Right cardiac atrium (tissue), 5 donors: ENCODE measurements at regions not wholly inside any gene's neighbourhood (a gene's known extent, or its start where the extent isn't known, plus 50 kb on each side); places are given as distances from the start of the nearest gene placed in this dataset.

Experiments used
- ATAC-seq, 2 donors: fragments of 200-7000 bp; cut with Tn5 transposase; one replicate each; pipeline versions ENCODE4 v1.8.0 to v1.9.1; 2020; ENCODE audit warnings: moderate library complexity in 2 of 2, mild to moderate bottlenecking in 1 of 2
- DNase-seq, 3 donors: peaks; one replicate each; pipeline ENCODE4 v3.0.0-alpha.2; 2020
- H3K27ac ChIP-seq: one replicate; pipeline ENCODE4 v1.5.1; 2013; ENCODE audit warnings: mild to moderate bottlenecking, low read length, control low read depth, moderate library complexity
- H3K27me3 ChIP-seq: one replicate; pipeline ENCODE4 v1.6.1; 2013; ENCODE audit not compliant: control insufficient read depth, insufficient read depth
- H3K4me1 ChIP-seq: one replicate; pipeline ENCODE4 v1.6.1; 2013; ENCODE audit warnings: low read length; ENCODE audit not compliant: control insufficient read depth, insufficient read depth
- H3K4me3 ChIP-seq: one replicate; pipeline ENCODE4 v1.5.1; 2013; ENCODE audit warnings: low read length, control low read depth
- H3K9me3 ChIP-seq: one replicate; pipeline ENCODE4 v1.6.1; 2013; ENCODE audit warnings: low read length; ENCODE audit not compliant: control insufficient read depth
- WGBS: extraction: QIAGEN DNeasy Blood & Tissue Kit; methylation state at CpG from one replicate; pipeline ENCODE4 v1.1.7; 2013; 5-methylcytosine and 5-hydroxymethylcytosine counted together
- intact Hi-C, 4 donors: fragments of 100-400 bp; cut with DNase I; formaldehyde crosslinking; loops; one replicate each; pipeline versions ENCODE4 v1.11.0 to v1.14.0; 2022 to 2023
- donor health status: healthy with polysubstance abuse.
- donor health status: DM: no; HTN: yes; CAD: no.
- donor health status: DM: no; HTN: no; CAD: no.
- donor health status: DM: no; HTN: yes; CAD: no; lungs with severe emphysema.
- donor health status: DM: yes; HTN: yes; CAD: no.

- ATAC-seq (no peak), DNase-seq (no peak)
- 61% methylated on average over 1 of the region's 1 CpG for WGBS
- Histone ChIP-seq H3K4me1 (no peaks in the 10 kb centered on the region), H3K4me3 (no peak overlapping the region), H3K9me3 (no peaks in the 10 kb centered on the region), H3K27me3 (no peaks in the 10 kb centered on the region), H3K27ac (no peak overlapping the region)
- intact Hi-C loops, result no loop called here
Observed at GRCh38 chr5:15383469-15383868, 116.5 kb upstream of the FBXL7 start.

- Histone ChIP-seq H3K4me3 (no peak overlapping the region), H3K27ac (no peak overlapping the region), H3K9me3 (no peaks in the 10 kb centered on the region), H3K4me1 (no peaks in the 10 kb centered on the region), H3K27me3 (no peaks in the 10 kb centered on the region)
- 95% methylated on average over 3 of the region's 3 CpGs for WGBS
- ATAC-seq (no peak), DNase-seq (no peak)
- intact Hi-C loops, result no loop called here
Observed at GRCh38 chr5:15383021-15383420, 117.0 kb upstream of the FBXL7 start.

GRCh38 chr5:15377573-15378340 is 122.2 kb upstream of the FBXL7 start:
- H3K27ac ChIP-seq, result no peak overlapping the region
- H3K4me3 ChIP-seq, result no peak overlapping the region
- WGBS, result 95% methylated on average over 2 of the region's 2 CpGs
- intact Hi-C loops, result no loop called here
- H3K27me3 ChIP-seq, result no peaks in the 10 kb centered on the region
- peaks cover 2% of the 10 kb centered on the region for H3K4me1 ChIP-seq
- no peak for ATAC-seq
- peaks cover 3% of the 10 kb centered on the region for H3K9me3 ChIP-seq
- DNase-seq, result no peak

- ATAC-seq (peak in 1 of 2 donors; percentile 59), DNase-seq (no peak)
- Histone ChIP-seq H3K27ac (no peak overlapping the region), H3K27me3 (no peaks in the 10 kb centered on the region), H3K4me3 (no peak overlapping the region), H3K9me3 (peaks cover 3% of the 10 kb centered on the region), H3K4me1 (peaks cover 2% of the 10 kb centered on the region)
- WGBS, result 80% methylated on average over 2 of the region's 2 CpGs
- intact Hi-C loops, result no loop called here
Observed at GRCh38 chr5:15376803-15377202, 123.2 kb upstream of the FBXL7 start.

GRCh38 chr5:15376088-15376487 is 123.9 kb upstream of the FBXL7 start:
- Histone ChIP-seq H3K4me1 (peaks cover 2% of the 10 kb centered on the region), H3K4me3 (no peak overlapping the region), H3K27ac (no peak overlapping the region), H3K9me3 (peaks cover 3% of the 10 kb centered on the region), H3K27me3 (no peaks in the 10 kb centered on the region)
- ATAC-seq (peak; percentile 22 to 32), DNase-seq (no peak)
- 51% methylated on average over 1 of the region's 1 CpG for WGBS
- intact Hi-C loops, result no loop called here

GRCh38 chr5:15375559-15375958 is 124.4 kb upstream of the FBXL7 start:
- Histone ChIP-seq H3K27ac (no peak overlapping the region), H3K27me3 (no peaks in the 10 kb centered on the region), H3K9me3 (peaks cover 3% of the 10 kb centered on the region), H3K4me1 (peaks cover 2% of the 10 kb centered on the region), H3K4me3 (no peak overlapping the region)
- WGBS, result 94% methylated on average over 1 of the region's 1 CpG
- ATAC-seq (no peak), DNase-seq (no peak)
- intact Hi-C loops, result no loop called here

- H3K27ac ChIP-seq, result no peak overlapping the region
- H3K4me3 ChIP-seq, result no peak overlapping the region
- no peaks in the 10 kb centered on the region for H3K27me3 ChIP-seq
- intact Hi-C loops, result no loop called here
- DNase-seq (no peak), ATAC-seq (no peak)
- H3K9me3 ChIP-seq, result peaks cover 3% of the 10 kb centered on the region
- peaks cover 2% of the 10 kb centered on the region for H3K4me1 ChIP-seq
Observed at GRCh38 chr5:15374886-15375285, 125.1 kb upstream of the FBXL7 start.

GRCh38 chr5:15373151-15373550 is 126.8 kb upstream of the FBXL7 start:
- Histone ChIP-seq H3K9me3 (peaks cover 3% of the 10 kb centered on the region), H3K27ac (no peak overlapping the region), H3K4me3 (no peak overlapping the region), H3K4me1 (peaks cover 2% of the 10 kb centered on the region), H3K27me3 (no peaks in the 10 kb centered on the region)
- ATAC-seq (no peak), DNase-seq (no peak)
- intact Hi-C loops, result no loop called here

GRCh38 chr5:15371184-15371583 is 128.8 kb upstream of the FBXL7 start:
- ATAC-seq (no peak), DNase-seq (no peak)
- Histone ChIP-seq H3K27me3 (no peaks in the 10 kb centered on the region), H3K27ac (no peak overlapping the region), H3K9me3 (peaks cover 3% of the 10 kb centered on the region), H3K4me3 (no peak overlapping the region), H3K4me1 (peaks cover 11% of the 10 kb centered on the region)
- 64% methylated on average over 3 of the region's 3 CpGs for WGBS
- intact Hi-C loops, result no loop called here

GRCh38 chr5:15368835-15369234 is 131.1 kb upstream of the FBXL7 start:
- Histone ChIP-seq H3K27me3 (no peaks in the 10 kb centered on the region), H3K4me3 (no peak overlapping the region), H3K27ac (no peak overlapping the region), H3K4me1 (peaks cover 9% of the 10 kb centered on the region), H3K9me3 (no peaks in the 10 kb centered on the region)
- ATAC-seq (no peak), DNase-seq (no peak)
- WGBS, result 89% methylated on average over 2 of the region's 2 CpGs
- intact Hi-C loops, result no loop called here

- intact Hi-C loops, result no loop called here
- DNase-seq (no peak), ATAC-seq (peak in 1 of 2 donors; percentile 29)
- H3K4me1 ChIP-seq, result peaks cover 9% of the 10 kb centered on the region
- H3K27me3 ChIP-seq, result no peaks in the 10 kb centered on the region
- peak overlapping the region; percentile 30 for H3K27ac ChIP-seq
- no peaks in the 10 kb centered on the region for H3K9me3 ChIP-seq
- no peak overlapping the region for H3K4me3 ChIP-seq
- 89% methylated on average over 3 of the region's 3 CpGs for WGBS
Observed at GRCh38 chr5:15367489-15367888, 132.5 kb upstream of the FBXL7 start.
